HEK293 (cell line): ENCODE measurements at regions not wholly inside any gene's neighbourhood (a gene's known extent, or its start where the extent isn't known, plus 50 kb on each side); places are given as distances from the start of the nearest gene placed in this dataset.

ENCODE experiments used
- CTCF ChIA-PET: fragments of 350-600 bp; formaldehyde crosslinking; extraction: SDS; loops from one replicate; lab custom pipeline; 2021; ENCODE audit warnings: antibody characterized with exemption; lab: Yijun Ruan, JAX
- POLR2A ChIA-PET: fragments of 300-600 bp; formaldehyde crosslinking; extraction: SDS; loops from one replicate; lab custom pipeline; 2020; ENCODE audit warnings: antibody characterized with exemption, inconsistent platforms; lab: Yijun Ruan, JAX
- H3K27ac ChIP-seq: fragments of 200-500 bp; sonication (Bioruptor generic); 2 replicates; pipeline ENCODE4 v1.5.1; 2014; ENCODE audit warnings: low read depth, low read length, control low read depth, inconsistent platforms; ENCODE audit errors: extremely low read depth
- H3K36me3 ChIP-seq, 2 experiments: fragments of 200-500 bp in 1 of 2; sonication (Bioruptor generic) in 1 of 2; 1 replicate in 1 of 2; 2 replicates in 1 of 2; pipeline ENCODE4 v1.5.1; 2014 to 2017; ENCODE audit warnings: inconsistent platforms in 2 of 2, low read length in 2 of 2; ENCODE audit not compliant: control insufficient read depth in 2 of 2, insufficient read depth in 1 of 2
- H3K4me1 ChIP-seq: fragments of 200-500 bp; sonication (Bioruptor generic); 2 replicates; pipeline ENCODE4 v1.5.1; 2014; ENCODE audit warnings: mild to moderate bottlenecking, low read length, inconsistent platforms; ENCODE audit not compliant: control insufficient read depth, insufficient read depth
- H3K4me3 ChIP-seq: 2 replicates; pipeline ENCODE4 v1.5.1; 2011; ENCODE audit warnings: low read depth, mild to moderate bottlenecking, control low read depth, low read length, moderate library complexity
- H3K9me3 ChIP-seq: fragments of 200-500 bp; sonication (Bioruptor generic); 2 replicates; pipeline ENCODE4 v1.5.1; 2014; ENCODE audit warnings: low read depth, low read length, inconsistent platforms; ENCODE audit not compliant: control insufficient read depth, insufficient read depth
- GLIS2 ChIP-seq: fragments of 450-650 bp; formaldehyde crosslinking; IDR thresholded peaks from 2 replicates; pipeline ENCODE4 v1.5.1; 2016; ENCODE audit warnings: missing biosample characterization, missing genetic modification characterization
- HOXD13 ChIP-seq: sonication (generic); formaldehyde crosslinking; IDR thresholded peaks from 2 replicates; pipeline ENCODE4 v1.8.0; 2022; ENCODE audit warnings: missing genetic modification reagents, borderline replicate concordance
- MYNN ChIP-seq: fragments of 450-650 bp; formaldehyde crosslinking; IDR thresholded peaks from 2 replicates; pipeline ENCODE4 v1.5.1; 2016; ENCODE audit warnings: missing biosample characterization, missing genetic modification characterization, borderline replicate concordance
- SP2 ChIP-seq: fragments of 450-650 bp; formaldehyde crosslinking; IDR thresholded peaks from 2 replicates; pipeline ENCODE4 v1.5.1; 2016; ENCODE audit warnings: missing biosample characterization, missing genetic modification characterization
- ZBTB17 ChIP-seq: fragments of 450-650 bp; formaldehyde crosslinking; IDR thresholded peaks from 2 replicates; pipeline ENCODE4 v1.5.1; 2016; ENCODE audit warnings: missing biosample characterization, missing genetic modification characterization
- ZNF132 ChIP-seq: fragments of 450-650 bp; formaldehyde crosslinking; IDR thresholded peaks from 2 replicates; pipeline ENCODE4 v1.5.1; 2017; ENCODE audit warnings: missing biosample characterization, missing genetic modification characterization, borderline replicate concordance
- ZNF184 ChIP-seq: fragments of 450-650 bp; IDR thresholded peaks from 2 replicates; pipeline ENCODE4 v1.5.1; 2018; ENCODE audit warnings: missing biosample characterization, mild to moderate bottlenecking, missing genetic modification characterization
- ZNF529 ChIP-seq: fragments of 450-650 bp; formaldehyde crosslinking; IDR thresholded peaks from 2 replicates; pipeline ENCODE4 v1.5.1; 2017; ENCODE audit warnings: missing genetic modification characterization, missing biosample characterization; ENCODE audit not compliant: insufficient replicate concordance
- ZNF555 ChIP-seq: fragments of 450-650 bp; formaldehyde crosslinking; conservative IDR thresholded peaks from 2 replicates; pipeline ENCODE4 v1.5.1; 2017; ENCODE audit warnings: missing biosample characterization, mild to moderate bottlenecking, missing genetic modification characterization, inconsistent platforms
- ZNF600 ChIP-seq: fragments of 450-650 bp; formaldehyde crosslinking; IDR thresholded peaks from 2 replicates; pipeline ENCODE4 v1.5.1; 2016; ENCODE audit warnings: missing biosample characterization, missing genetic modification characterization
- ZNF785 ChIP-seq: fragments of 450-650 bp; formaldehyde crosslinking; IDR thresholded peaks from 2 replicates; pipeline ENCODE4 v1.5.1; 2016; ENCODE audit warnings: missing biosample characterization, missing genetic modification characterization
- TF ChIP-seq, protein P1 (sequence below): fragments of 450-650 bp; formaldehyde crosslinking; IDR thresholded peaks from 2 replicates; pipeline ENCODE4 v1.5.1; 2017; ENCODE audit warnings: missing biosample characterization, missing genetic modification characterization
- TF ChIP-seq, protein P2 (sequence below): fragments of 450-650 bp; formaldehyde crosslinking; IDR thresholded peaks from 2 replicates; pipeline ENCODE4 v1.5.1; 2016; ENCODE audit warnings: missing biosample characterization, missing genetic modification characterization
- TF ChIP-seq, protein P3 (sequence below): fragments of 450-650 bp; formaldehyde crosslinking; IDR thresholded peaks from 2 replicates; pipeline ENCODE4 v1.5.1; 2016; ENCODE audit warnings: missing biosample characterization, missing genetic modification characterization
- TF ChIP-seq, protein P4 (sequence below): fragments of 450-650 bp; formaldehyde crosslinking; IDR thresholded peaks from 2 replicates; pipeline ENCODE4 v1.5.1; 2016; ENCODE audit warnings: missing biosample characterization, missing genetic modification characterization
- TF ChIP-seq, protein P5 (sequence below): fragments of 450-650 bp; formaldehyde crosslinking; IDR thresholded peaks from 2 replicates; pipeline ENCODE4 v1.5.1; 2016; ENCODE audit warnings: missing biosample characterization, missing genetic modification characterization
- TF ChIP-seq, protein P6 (sequence below): fragments of 450-650 bp; formaldehyde crosslinking; IDR thresholded peaks from 2 replicates; pipeline ENCODE4 v1.5.1; 2016; ENCODE audit warnings: missing biosample characterization, missing genetic modification characterization

DNA sequence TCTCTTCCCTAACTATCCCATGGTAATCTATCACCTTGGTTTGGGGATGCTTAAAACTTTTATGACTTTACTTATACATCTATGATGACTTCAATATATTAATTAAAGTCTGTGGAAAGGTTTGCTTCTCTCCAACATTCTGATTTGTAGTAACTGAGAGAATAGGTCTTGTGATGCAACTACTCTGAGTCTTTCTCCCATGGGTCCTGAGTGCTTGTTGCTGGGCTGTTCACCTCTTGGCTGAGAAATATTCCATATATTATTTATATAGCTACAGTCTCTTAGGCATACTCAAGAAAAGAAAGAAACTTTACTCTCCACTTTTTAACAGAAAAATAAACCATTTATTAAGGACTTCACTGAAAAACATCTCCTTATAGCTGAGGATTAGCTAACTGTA is 119.3 kb upstream of the PLPPR5 start:
- TF ChIP-seq ZNF529 (tag by site-specific recombination) (no peak), ZNF600 (tag by site-specific recombination) (no peak), ZNF184 (no peak), ZNF555 (tag by site-specific recombination) (no peak), ZNF132 (tag by site-specific recombination) (no peak), HOXD13 (CRISPR knock-in tag) (no peak), SP2 (tag by site-specific recombination) (no peak), ZBTB17 (tag by site-specific recombination) (no peak), ZNF785 (tag by site-specific recombination) (no peak), MYNN (tag by site-specific recombination) (no peak)
- TF ChIP-seq, protein P1, sequence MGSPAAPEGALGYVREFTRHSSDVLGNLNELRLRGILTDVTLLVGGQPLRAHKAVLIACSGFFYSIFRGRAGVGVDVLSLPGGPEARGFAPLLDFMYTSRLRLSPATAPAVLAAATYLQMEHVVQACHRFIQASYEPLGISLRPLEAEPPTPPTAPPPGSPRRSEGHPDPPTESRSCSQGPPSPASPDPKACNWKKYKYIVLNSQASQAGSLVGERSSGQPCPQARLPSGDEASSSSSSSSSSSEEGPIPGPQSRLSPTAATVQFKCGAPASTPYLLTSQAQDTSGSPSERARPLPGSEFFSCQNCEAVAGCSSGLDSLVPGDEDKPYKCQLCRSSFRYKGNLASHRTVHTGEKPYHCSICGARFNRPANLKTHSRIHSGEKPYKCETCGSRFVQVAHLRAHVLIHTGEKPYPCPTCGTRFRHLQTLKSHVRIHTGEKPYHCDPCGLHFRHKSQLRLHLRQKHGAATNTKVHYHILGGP (tag by site-specific recombination), result no peak
- TF ChIP-seq, protein P2, sequence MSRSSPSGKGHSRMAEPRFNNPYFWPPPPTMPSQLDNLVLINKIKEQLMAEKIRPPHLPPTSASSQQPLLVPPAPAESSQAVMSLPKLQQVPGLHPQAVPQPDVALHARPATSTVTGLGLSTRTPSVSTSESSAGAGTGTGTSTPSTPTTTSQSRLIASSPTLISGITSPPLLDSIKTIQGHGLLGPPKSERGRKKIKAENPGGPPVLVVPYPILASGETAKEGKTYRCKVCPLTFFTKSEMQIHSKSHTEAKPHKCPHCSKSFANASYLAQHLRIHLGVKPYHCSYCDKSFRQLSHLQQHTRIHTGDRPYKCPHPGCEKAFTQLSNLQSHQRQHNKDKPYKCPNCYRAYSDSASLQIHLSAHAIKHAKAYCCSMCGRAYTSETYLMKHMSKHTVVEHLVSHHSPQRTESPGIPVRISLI, result no peak
- TF ChIP-seq, protein P3, sequence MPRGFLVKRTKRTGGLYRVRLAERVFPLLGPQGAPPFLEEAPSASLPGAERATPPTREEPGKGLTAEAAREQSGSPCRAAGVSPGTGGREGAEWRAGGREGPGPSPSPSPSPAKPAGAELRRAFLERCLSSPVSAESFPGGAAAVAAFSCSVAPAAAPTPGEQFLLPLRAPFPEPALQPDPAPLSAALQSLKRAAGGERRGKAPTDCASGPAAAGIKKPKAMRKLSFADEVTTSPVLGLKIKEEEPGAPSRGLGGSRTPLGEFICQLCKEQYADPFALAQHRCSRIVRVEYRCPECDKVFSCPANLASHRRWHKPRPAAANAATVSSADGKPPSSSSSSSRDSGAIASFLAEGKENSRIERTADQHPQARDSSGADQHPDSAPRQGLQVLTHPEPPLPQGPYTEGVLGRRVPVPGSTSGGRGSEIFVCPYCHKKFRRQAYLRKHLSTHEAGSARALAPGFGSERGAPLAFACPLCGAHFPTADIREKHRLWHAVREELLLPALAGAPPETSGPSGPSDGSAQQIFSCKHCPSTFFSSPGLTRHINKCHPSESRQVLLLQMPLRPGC (tag by site-specific recombination), result no peak
- ChIA-PET CTCF (interaction anchor here (0.6 kb wide), 1 partner anchor 10 kb away, joined by 4 read pairs; no protein-coding TSS in a partner anchor), POLR2A (no interaction called here)
- Histone ChIP-seq H3K4me1 (no peaks in the 10 kb centered on the region), H3K27ac (no peak overlapping the region), H3K4me3 (no peak overlapping the region), H3K36me3 (no peaks in the 10 kb centered on the region), H3K9me3 (no peaks in the 10 kb centered on the region)

DNA sequence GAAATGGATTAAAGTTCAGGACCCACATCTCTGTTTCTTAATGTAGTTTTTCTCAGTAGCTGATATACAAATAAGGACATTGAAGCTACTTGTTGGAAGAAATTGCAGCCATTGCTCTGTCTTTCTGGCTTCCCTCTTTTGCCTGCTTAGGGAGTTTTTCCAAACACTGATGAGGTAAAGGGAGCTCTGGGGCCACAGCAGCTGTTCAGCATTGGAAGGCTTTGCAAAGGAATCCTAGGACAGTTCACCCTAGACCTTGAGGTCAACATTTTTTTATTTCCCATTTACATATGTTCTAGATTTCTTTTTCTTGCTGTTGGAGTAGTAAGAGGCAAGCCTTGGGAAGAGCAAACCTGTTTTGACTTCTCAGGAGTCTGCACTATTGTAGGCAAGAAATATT is 126.9 kb upstream of the PLPPR5 start:
- ChIA-PET POLR2A (no interaction called here), CTCF (no interaction called here)
- no peaks in the 10 kb centered on the region for H3K36me3 ChIP-seq
- no peaks in the 10 kb centered on the region for H3K9me3 ChIP-seq
- H3K27ac ChIP-seq, result no peak overlapping the region
- no peaks in the 10 kb centered on the region for H3K4me1 ChIP-seq
- no peak overlapping the region for H3K4me3 ChIP-seq
- TF ChIP-seq, protein P4, sequence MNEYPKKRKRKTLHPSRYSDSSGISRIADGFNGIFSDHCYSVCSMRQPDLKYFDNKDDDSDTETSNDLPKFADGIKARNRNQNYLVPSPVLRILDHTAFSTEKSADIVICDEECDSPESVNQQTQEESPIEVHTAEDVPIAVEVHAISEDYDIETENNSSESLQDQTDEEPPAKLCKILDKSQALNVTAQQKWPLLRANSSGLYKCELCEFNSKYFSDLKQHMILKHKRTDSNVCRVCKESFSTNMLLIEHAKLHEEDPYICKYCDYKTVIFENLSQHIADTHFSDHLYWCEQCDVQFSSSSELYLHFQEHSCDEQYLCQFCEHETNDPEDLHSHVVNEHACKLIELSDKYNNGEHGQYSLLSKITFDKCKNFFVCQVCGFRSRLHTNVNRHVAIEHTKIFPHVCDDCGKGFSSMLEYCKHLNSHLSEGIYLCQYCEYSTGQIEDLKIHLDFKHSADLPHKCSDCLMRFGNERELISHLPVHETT (tag by site-specific recombination), result no peak
- TF ChIP-seq, protein P5, sequence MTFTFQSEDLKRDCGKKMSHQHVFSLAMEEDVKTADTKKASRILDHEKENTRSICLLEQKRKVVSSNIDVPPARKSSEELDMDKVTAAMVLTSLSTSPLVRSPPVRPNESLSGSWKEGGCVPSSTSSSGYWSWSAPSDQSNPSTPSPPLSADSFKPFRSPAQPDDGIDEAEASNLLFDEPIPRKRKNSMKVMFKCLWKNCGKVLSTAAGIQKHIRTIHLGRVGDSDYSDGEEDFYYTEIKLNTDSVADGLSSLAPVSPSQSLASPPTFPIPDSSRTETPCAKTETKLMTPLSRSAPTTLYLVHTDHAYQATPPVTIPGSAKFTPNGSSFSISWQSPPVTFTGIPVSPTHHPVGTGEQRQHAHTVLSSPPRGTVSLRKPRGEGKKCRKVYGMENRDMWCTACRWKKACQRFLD (tag by site-specific recombination), result no peak
- TF ChIP-seq, protein P6, sequence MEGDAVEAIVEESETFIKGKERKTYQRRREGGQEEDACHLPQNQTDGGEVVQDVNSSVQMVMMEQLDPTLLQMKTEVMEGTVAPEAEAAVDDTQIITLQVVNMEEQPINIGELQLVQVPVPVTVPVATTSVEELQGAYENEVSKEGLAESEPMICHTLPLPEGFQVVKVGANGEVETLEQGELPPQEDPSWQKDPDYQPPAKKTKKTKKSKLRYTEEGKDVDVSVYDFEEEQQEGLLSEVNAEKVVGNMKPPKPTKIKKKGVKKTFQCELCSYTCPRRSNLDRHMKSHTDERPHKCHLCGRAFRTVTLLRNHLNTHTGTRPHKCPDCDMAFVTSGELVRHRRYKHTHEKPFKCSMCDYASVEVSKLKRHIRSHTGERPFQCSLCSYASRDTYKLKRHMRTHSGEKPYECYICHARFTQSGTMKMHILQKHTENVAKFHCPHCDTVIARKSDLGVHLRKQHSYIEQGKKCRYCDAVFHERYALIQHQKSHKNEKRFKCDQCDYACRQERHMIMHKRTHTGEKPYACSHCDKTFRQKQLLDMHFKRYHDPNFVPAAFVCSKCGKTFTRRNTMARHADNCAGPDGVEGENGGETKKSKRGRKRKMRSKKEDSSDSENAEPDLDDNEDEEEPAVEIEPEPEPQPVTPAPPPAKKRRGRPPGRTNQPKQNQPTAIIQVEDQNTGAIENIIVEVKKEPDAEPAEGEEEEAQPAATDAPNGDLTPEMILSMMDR (tag by site-specific recombination), result no peak
- no peak for TF ChIP-seq GLIS2 (tag by site-specific recombination)
